Osteocyte (in vitro differentiated cells): ENCODE measurements at regions not wholly inside any gene's neighbourhood (a gene's known extent, or its start where the extent isn't known, plus 50 kb on each side); places are given as distances from the start of the nearest gene placed in this dataset.
A peak's percentile ranks its signal among the peaks of the same experiment; 100 is the strongest.
"Not testable (repeated sequence)": the region's sequence is repeated elsewhere in the genome, so short reads cannot be mapped to it uniquely, and the experiment has no call there.

ENCODE experiments used
- DNase-seq: peaks from one replicate; pipeline ENCODE4 v3.0.0; 2021; ENCODE audit warnings: mixed read lengths; ENCODE audit not compliant: unreplicated experiment; ENCODE audit errors: extremely low spot score
- H3K27ac Mint-ChIP-seq: one replicate; pipeline ENCODE4 v1.8.0; 2021; ENCODE audit warnings: mild to moderate bottlenecking, mixed read lengths; ENCODE audit not compliant: unreplicated experiment
- H3K27me3 Mint-ChIP-seq: one replicate; pipeline ENCODE4 v1.8.0; 2021; ENCODE audit warnings: mixed read lengths; ENCODE audit not compliant: unreplicated experiment
- H3K36me3 Mint-ChIP-seq: one replicate; pipeline ENCODE4 v1.8.0; 2021; ENCODE audit warnings: mixed read lengths; ENCODE audit not compliant: unreplicated experiment
- H3K4me1 Mint-ChIP-seq: one replicate; pipeline ENCODE4 v1.8.0; 2021; ENCODE audit warnings: mixed read lengths; ENCODE audit not compliant: unreplicated experiment
- H3K4me3 Mint-ChIP-seq: one replicate; pipeline ENCODE4 v1.8.0; 2021; ENCODE audit warnings: mild to moderate bottlenecking, moderate library complexity, mixed read lengths; ENCODE audit not compliant: unreplicated experiment
- H3K9me3 Mint-ChIP-seq: one replicate; pipeline ENCODE4 v1.8.0; 2021; ENCODE audit warnings: mixed read lengths; ENCODE audit not compliant: unreplicated experiment
- TF ChIP-seq, protein P1 (sequence below): fragments of 200-600 bp; sonication (generic); IDR thresholded peaks from 2 replicates; pipeline ENCODE4 v1.5.0; 2021; ENCODE audit warnings: antibody characterized with exemption, mild to moderate bottlenecking, moderate library complexity

DNA sequence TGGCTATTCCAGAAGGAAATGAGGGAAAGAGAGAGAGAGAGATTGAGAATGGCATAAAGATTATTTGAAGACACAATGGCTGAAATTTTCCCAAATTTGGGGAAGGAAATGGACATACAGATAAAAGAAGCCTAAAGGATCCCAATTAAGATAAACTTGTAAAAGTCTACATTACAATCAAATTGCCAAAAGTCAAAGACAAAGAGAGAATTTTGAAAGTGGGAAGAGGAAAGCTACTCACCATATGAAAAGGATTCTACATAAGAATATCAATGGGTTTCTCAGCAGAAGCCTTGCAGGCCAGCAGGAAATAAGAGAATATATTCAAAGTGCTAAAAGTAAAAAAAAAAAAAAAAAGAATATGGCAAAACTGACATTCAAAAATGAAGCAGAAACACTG is 233.0 kb upstream of the NFIA start:
- H3K27me3 Mint-ChIP-seq: no peaks in the 10 kb centered on the region
- no peak overlapping the region for H3K4me3 Mint-ChIP-seq
- peaks cover 18% of the 10 kb centered on the region for H3K36me3 Mint-ChIP-seq
- H3K27ac Mint-ChIP-seq: no peak overlapping the region
- TF ChIP-seq, protein P1, sequence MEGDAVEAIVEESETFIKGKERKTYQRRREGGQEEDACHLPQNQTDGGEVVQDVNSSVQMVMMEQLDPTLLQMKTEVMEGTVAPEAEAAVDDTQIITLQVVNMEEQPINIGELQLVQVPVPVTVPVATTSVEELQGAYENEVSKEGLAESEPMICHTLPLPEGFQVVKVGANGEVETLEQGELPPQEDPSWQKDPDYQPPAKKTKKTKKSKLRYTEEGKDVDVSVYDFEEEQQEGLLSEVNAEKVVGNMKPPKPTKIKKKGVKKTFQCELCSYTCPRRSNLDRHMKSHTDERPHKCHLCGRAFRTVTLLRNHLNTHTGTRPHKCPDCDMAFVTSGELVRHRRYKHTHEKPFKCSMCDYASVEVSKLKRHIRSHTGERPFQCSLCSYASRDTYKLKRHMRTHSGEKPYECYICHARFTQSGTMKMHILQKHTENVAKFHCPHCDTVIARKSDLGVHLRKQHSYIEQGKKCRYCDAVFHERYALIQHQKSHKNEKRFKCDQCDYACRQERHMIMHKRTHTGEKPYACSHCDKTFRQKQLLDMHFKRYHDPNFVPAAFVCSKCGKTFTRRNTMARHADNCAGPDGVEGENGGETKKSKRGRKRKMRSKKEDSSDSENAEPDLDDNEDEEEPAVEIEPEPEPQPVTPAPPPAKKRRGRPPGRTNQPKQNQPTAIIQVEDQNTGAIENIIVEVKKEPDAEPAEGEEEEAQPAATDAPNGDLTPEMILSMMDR: no peak
- no peak for DNase-seq
- H3K9me3 Mint-ChIP-seq: peaks cover 33% of the 10 kb centered on the region
- H3K4me1 Mint-ChIP-seq: peaks cover 17% of the 10 kb centered on the region

DNA sequence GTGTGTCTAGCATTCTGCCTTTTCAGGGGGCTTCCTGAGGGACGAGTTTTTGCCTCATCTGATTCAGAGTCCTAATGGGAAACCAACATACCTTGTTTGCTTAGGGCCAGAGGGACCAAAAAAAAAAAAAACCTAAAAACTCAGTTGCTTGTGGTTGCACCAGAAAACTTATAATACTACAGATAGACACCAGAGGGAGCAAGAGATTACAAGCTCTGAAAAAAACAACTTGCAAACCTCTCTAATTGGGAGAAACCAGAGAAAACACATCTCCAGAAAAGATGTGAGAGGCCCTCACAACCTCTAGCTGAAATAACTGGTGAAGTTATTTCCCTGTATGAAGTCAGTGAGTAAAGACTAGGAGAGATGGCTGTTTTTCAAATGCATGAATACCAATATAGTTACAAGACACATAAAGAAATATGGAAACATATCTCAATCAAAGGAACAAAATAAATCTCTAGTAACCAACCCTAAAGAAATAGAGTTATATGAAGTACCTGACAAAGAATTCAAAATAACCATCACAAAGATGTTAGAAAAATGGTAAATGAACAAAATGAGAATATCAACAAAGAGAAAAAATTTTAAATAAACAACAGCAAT is 233.7 kb upstream of the NFIA start:
- Mint-ChIP-seq H3K27ac (peak overlapping the region; percentile 12), H3K4me1 (peaks cover 17% of the 10 kb centered on the region), H3K9me3 (peaks cover 36% of the 10 kb centered on the region), H3K27me3 (no peaks in the 10 kb centered on the region), H3K36me3 (peaks cover 18% of the 10 kb centered on the region), H3K4me3 (no peak overlapping the region)
- DNase-seq: no peak
- TF ChIP-seq, protein P1: peak; percentile 78

DNA sequence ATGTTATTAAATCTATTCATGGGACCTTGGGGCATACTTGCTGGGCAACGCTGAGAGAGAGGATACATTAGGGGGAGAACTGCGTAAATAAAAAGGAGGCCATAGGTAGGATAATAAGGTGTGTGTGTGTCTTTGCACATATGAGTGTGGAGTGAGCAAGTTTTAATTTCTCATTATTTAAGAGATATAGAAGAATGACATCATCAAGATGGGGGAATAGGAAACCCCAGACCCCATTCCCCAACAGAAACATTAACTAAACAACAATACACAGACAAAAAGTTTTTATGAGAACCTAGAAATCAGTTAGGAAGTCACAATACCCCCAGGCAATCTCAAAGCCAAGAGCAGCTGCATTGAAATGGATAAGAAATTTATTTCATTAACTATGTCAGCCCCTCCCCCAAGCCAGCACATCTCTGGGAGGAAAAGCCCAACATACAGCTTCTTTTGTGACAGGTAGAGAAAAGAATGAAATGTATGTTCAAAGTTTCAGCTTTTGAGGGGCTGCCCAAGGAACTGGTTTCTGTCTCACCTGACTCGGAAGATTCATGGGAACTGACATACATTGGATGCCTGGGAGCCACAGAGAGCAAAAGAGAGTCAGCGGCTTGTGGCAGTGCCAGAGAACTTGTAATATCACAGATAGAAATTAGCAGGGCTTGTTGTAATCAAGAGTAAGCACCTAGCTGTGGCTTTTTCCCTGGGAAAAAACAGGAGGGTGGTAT is 234.3 kb upstream of the NFIA start:
- no peak for DNase-seq
- Mint-ChIP-seq H3K4me1 (peaks cover 17% of the 10 kb centered on the region), H3K4me3 (no peak overlapping the region), H3K36me3 (peaks cover 18% of the 10 kb centered on the region), H3K27me3 (no peaks in the 10 kb centered on the region), H3K9me3 (peaks cover 36% of the 10 kb centered on the region), H3K27ac (peak overlapping the region; percentile 12)
- TF ChIP-seq, protein P1: no peak

DNA sequence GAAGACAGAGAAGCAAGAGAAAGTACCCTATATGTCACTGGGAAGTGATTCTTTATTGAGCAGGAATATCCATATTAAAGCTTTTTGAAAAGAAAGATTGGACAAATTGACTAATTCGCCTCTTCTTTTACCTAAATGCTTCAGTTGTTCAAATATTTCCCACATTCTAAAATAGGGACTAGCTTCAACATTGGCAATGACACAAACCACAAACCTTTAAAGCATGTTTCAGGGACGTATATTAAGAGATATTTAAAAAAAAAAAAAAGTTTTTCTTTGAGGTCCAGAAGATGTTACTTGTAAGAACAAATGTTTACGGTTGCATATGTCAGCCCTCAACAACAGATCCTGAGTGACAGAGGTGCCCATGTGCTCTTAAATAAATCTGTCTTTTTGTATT is 235.0 kb upstream of the NFIA start:
- Mint-ChIP-seq H3K4me1 (peaks cover 17% of the 10 kb centered on the region), H3K36me3 (peaks cover 18% of the 10 kb centered on the region), H3K9me3 (peaks cover 36% of the 10 kb centered on the region), H3K4me3 (no peak overlapping the region), H3K27ac (no peak overlapping the region), H3K27me3 (no peaks in the 10 kb centered on the region)
- TF ChIP-seq, protein P1: no peak
- no peak for DNase-seq

DNA sequence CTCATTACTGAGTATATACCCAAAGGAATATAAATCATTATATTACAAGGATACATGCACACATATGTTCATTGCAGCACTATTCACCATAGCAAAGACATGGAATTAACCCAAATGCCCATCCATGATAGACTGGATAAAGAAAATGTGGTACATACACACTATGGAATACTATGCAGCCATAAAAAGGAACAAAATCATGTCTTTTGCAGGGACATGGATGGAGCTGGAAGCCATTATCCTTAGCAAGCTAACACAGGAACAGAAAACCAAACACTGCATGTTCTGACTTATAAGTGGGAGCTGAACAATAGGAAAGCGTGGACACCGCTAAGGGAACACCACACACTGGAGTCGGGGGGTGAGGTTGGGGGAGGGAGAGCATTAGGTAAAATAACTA is 236.7 kb upstream of the NFIA start:
- DNase-seq, H3K4me3 Mint-ChIP-seq, H3K27ac Mint-ChIP-seq, H3K27me3 Mint-ChIP-seq: not testable (repeated sequence)
- peaks cover 17% of the 10 kb centered on the region for H3K4me1 Mint-ChIP-seq
- H3K9me3 Mint-ChIP-seq: peaks cover 34% of the 10 kb centered on the region
- H3K36me3 Mint-ChIP-seq: peaks cover 17% of the 10 kb centered on the region
